Pancreas (tissue), 10 donors: ENCODE measurements at regions not wholly inside any gene's neighbourhood (a gene's known extent, or its start where the extent isn't known, plus 50 kb on each side); places are given as distances from the start of the nearest gene placed in this dataset.

Experiments
- ATAC-seq, 4 donors: fragments of 200-7000 bp; cut with Tn5 transposase; one replicate each; pipeline versions ENCODE4 v1.8.0 to v1.9.1; 2020; ENCODE audit warnings: mild to moderate bottlenecking in 4 of 4, moderate library complexity in 4 of 4
- DNase-seq, 6 donors: peaks; one replicate each; pipeline ENCODE4 v3.0.0-alpha.2; 2020
- FAIRE-seq: peaks from 2 replicates; lab custom pipeline; 2012; peaks lifted over from hg19 to GRCh38; lab: Jason Lieb, UNC
- H3K27ac ChIP-seq, 4 donors: fragments of 200-600 bp; sonication (generic); 1 replicate in 3 of 4; 2 replicates in 1 of 4; pipeline versions ENCODE4 v1.5.0 to v1.8.0; 2020
- H3K27me3 ChIP-seq, 4 donors: fragments of 200-600 bp; one replicate each; pipeline ENCODE4 v1.8.0; 2021
- H3K36me3 ChIP-seq, 3 donors: fragments of 200-600 bp; sonication (generic) in 1 of 3; one replicate each; pipeline versions ENCODE4 v1.5.0 to v1.8.0; 2020 to 2021
- H3K4me1 ChIP-seq, 3 donors: fragments of 200-600 bp; one replicate each; pipeline ENCODE4 v1.8.0; 2021
- H3K4me3 ChIP-seq, 4 donors: fragments of 200-600 bp; sonication (generic) in 2 of 4; one replicate each; pipeline versions ENCODE4 v1.5.0 to v1.8.0; 2020 to 2021
- H3K9me3 ChIP-seq, 4 donors: fragments of 200-600 bp; one replicate each; pipeline ENCODE4 v1.8.0; 2021
- WGBS, 2 donors: extraction: QIAGEN DNeasy Blood & Tissue Kit; methylation state at CpG; one replicate each; pipeline ENCODE4 v1.1.7; 2013; 5-methylcytosine and 5-hydroxymethylcytosine counted together
- intact Hi-C, 3 donors: fragments of 100-400 bp; cut with DNase I; formaldehyde crosslinking; loops; one replicate each; pipeline versions ENCODE4 v1.11.1 to v1.14.2; 2022
- TF ChIP-seq, protein P1 (sequence below), 4 donors: fragments of 200-600 bp; sonication (generic) in 3 of 4; IDR thresholded peaks; one replicate each; pipeline versions ENCODE4 v1.5.0 to v1.8.0; 2021; ENCODE audit warnings: antibody characterized with exemption in 4 of 4
- donor health status: healthy with polysubstance abuse.
- donor health status: DM: no; HTN: no; CAD: no; lungs with moderate emphysema.
- donor health status: DM: no; HTN: no; CAD: no.
- donor health status: control.
- donor health status: control.
- donor health status: Bipolar disorder and iron deficiency.
- donor health status: DM: yes; HTN: yes; CAD: no.
- donor health status: DM: no; HTN: no; CAD: no.
- donor health status: DM: no; HTN: no; CAD: no.
- donor health status: DM: yes; HTN: yes; CAD: no.

DNA sequence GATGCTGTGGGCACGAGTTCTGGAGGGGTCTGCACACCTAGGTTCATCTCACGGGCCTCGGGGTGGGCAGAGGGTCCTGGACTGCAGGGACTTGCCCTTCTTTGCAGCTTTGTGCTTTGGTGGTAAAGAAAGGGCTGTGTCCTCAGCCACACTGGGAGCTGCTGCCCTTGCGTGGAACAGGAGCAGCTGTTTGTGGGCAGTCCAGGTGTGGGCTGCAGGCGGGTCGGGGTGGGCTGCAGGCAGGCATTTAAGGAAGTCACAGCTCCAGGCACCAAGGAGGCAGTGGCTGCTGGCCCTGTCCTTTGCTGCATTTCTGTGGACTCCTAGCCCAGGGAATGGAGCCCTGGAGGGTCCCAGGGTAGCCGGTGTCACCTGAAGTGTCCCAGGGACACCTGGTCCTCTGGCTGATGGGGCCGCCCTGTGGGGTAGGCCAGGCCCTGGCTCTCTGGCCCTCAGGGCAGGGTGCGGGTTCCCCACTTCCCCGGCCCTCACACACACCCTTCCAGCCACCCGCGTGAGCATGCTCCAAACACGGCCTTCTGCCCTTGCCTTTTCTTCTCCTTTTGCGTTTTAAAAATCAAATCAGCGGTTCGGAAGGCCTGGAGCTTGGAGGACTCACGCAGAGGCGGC is 1240.3 kb downstream of the BRD1 start:
- FAIRE-seq (no peak), ATAC-seq (no peak), DNase-seq (peak in 1 of 6 donors; percentile 39)
- Histone ChIP-seq H3K9me3 (no peaks in the 10 kb centered on the region), H3K36me3 (no peaks in the 10 kb centered on the region), H3K4me3 (no peak overlapping the region), H3K27ac (no peak overlapping the region), H3K27me3 (no peaks in the 10 kb centered on the region), H3K4me1 (no peaks in the 10 kb centered on the region)
- 64 to 75% methylated on average over 18 of the region's 18 CpGs for WGBS, 2 donors
- intact Hi-C loops = no loop called here
- TF ChIP-seq, protein P1, sequence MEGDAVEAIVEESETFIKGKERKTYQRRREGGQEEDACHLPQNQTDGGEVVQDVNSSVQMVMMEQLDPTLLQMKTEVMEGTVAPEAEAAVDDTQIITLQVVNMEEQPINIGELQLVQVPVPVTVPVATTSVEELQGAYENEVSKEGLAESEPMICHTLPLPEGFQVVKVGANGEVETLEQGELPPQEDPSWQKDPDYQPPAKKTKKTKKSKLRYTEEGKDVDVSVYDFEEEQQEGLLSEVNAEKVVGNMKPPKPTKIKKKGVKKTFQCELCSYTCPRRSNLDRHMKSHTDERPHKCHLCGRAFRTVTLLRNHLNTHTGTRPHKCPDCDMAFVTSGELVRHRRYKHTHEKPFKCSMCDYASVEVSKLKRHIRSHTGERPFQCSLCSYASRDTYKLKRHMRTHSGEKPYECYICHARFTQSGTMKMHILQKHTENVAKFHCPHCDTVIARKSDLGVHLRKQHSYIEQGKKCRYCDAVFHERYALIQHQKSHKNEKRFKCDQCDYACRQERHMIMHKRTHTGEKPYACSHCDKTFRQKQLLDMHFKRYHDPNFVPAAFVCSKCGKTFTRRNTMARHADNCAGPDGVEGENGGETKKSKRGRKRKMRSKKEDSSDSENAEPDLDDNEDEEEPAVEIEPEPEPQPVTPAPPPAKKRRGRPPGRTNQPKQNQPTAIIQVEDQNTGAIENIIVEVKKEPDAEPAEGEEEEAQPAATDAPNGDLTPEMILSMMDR (IDR thresholded peaks at IDR 0.05) = no peak

DNA sequence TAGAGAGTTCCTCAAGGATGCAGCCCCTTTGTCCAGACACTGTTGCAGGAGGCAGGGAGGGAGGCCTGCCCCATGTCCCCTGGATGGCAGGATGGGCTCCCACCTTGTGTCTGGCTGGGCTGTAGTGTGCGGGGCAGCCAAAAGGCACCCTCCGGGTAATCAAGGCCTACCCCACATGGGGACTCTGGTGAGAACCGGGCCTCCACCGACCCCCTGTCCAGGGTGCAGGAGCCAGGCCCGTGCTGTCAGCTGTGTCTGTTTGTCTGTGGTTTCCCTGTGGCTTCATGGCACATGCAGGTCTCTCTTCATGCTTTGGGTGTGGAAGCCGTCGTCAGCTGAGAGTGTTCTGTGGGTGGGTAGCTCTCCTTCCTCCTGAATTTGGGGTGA is 1240.9 kb downstream of the BRD1 start:
- 70 to 83% methylated on average over 7 of the region's 7 CpGs for WGBS, 2 donors
- intact Hi-C loops = no loop called here
- TF ChIP-seq, protein P1 (IDR thresholded peaks at IDR 0.05) = no peak
- FAIRE-seq (no peak), DNase-seq (no peak), ATAC-seq (no peak)
- H3K36me3 ChIP-seq = no peaks in the 10 kb centered on the region
- H3K27ac ChIP-seq = no peak overlapping the region
- H3K4me3 ChIP-seq = no peak overlapping the region
- H3K9me3 ChIP-seq = no peaks in the 10 kb centered on the region
- H3K4me1 ChIP-seq = no peaks in the 10 kb centered on the region
- no peaks in the 10 kb centered on the region for H3K27me3 ChIP-seq

DNA sequence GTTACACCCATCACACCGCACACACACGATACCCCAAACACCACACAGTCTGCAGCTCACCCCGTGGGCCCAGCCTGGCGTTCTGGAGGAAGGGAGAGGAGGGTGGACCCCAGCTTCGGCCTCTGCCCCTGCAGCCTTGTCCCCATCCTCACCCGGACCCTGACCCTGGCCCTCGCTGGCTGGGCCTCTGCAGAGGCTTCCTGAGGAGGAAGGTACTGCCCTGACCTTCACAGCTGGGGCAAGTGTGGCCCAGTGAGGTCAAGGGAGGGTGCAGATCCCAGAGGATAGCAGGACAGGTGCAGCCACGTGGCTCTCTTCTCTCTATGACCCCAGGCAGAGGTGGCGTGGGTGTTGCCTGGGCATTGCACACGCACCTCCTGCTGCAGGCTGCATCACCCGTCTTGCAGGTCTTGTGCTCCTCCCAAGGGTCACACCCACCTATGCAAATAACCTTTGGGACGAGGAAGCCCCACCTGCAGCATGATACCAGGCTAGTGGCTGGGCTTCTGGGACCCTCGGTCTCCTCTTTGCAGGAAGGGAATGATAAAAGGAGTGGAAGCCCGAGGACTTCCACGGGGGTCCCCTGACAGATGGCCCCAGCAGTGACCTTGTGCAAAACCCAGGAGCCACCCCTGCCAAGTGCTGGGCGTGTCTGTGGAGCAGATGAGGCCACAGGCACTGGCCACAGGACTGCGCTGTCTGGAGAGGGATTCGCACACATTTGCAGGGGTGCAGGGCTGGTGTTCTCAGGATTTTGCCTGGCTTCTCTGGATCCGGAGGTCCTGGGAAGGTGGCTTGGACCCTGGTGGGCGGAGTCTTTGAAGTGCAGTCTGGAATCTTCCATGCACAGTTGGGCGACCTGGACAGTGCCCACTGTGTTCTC is 1241.5 kb downstream of the BRD1 start:
- Histone ChIP-seq H3K27ac (no peak overlapping the region), H3K4me1 (no peaks in the 10 kb centered on the region), H3K9me3 (no peaks in the 10 kb centered on the region), H3K27me3 (no peaks in the 10 kb centered on the region), H3K36me3 (no peaks in the 10 kb centered on the region), H3K4me3 (no peak overlapping the region)
- intact Hi-C loops = no loop called here
- peak in 2 of 6 donors; percentile 14 to 60 for DNase-seq
- FAIRE-seq = no peak
- ATAC-seq = no peak
- TF ChIP-seq, protein P1 (IDR thresholded peaks at IDR 0.05) = no peak
- 52 to 61% methylated on average over 21 of the region's 21 CpGs for WGBS, 2 donors

DNA sequence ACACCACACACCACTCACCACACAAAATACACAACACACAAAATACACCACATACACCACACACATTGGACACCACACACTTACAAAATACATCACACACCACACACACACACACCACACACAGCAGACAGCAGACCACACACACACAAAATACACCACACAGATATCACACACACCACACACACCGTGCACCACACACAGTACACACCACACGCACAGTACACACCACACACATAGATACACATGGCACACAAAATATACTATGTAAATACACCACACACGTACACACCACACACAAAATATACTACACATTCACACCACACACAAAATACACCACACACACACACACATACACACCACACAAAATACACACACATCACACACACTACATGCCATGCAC is 1243.5 kb downstream of the BRD1 start:
- 82 to 86% methylated on average over 3 of the region's 3 CpGs for WGBS, 2 donors
- H3K4me1 ChIP-seq = no peaks in the 10 kb centered on the region
- H3K27me3 ChIP-seq = no peaks in the 10 kb centered on the region
- H3K36me3 ChIP-seq = no peaks in the 10 kb centered on the region
- TF ChIP-seq, protein P1 (IDR thresholded peaks at IDR 0.05) = no peak
- ATAC-seq = no peak
- no peak for FAIRE-seq
- intact Hi-C loops = no loop called here
- H3K4me3 ChIP-seq = no peak overlapping the region
- DNase-seq = no peak
- H3K9me3 ChIP-seq = no peaks in the 10 kb centered on the region
- H3K27ac ChIP-seq = no peak overlapping the region
